ENCODE measurements at regions not wholly inside any gene's neighbourhood (a gene's known extent, or its start where the extent isn't known, plus 50 kb on each side); places are given as distances from the start of the nearest gene placed in this dataset.

GRCh38 chr10:3523309-3524050 lies 261.5 kb downstream of the KLF6 start:
- no peak for DNase-seq (ENCODE audit: low read depth in 3 of 3)

GRCh38 chr10:3516923-3517255 lies 268.1 kb downstream of the KLF6 start:
- DNase-seq (ENCODE audit: low read depth in 3 of 3), result no peak

DNA sequence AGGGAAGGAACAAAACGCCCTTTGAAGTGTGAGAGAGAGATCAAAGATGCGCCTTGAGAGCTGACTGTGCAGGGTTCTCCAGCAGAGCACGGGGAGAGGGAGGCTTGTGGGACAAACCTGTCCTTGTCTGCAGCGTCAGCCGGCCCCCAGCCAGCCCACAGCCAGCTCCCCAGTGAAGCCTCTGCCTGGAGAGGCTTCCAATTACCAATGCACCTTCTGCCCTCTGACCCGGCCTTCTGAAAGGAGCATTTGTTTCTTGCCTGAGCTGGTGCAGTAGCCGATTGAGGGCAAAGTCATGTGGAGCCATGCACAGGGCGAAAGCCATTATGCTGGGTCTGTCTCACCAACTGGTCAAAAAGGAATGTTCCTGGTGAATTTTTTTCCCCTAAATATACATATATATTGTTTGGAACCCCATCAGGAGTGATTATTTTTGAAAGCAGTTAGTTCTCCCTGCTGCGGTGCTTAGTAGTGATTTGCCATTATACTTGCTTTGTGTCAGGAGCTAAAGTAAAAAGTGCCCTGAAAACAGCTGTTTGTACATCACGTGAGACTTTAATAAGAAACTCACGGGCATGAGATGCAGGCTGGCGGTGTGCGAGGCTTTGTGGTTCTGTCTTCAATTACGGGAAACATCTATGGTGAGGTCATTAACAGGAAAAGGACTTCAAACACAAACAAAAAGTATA lies 268.6 kb downstream of the KLF6 start:
- no peak for DNase-seq (ENCODE audit: low read depth in 3 of 3)

DNA sequence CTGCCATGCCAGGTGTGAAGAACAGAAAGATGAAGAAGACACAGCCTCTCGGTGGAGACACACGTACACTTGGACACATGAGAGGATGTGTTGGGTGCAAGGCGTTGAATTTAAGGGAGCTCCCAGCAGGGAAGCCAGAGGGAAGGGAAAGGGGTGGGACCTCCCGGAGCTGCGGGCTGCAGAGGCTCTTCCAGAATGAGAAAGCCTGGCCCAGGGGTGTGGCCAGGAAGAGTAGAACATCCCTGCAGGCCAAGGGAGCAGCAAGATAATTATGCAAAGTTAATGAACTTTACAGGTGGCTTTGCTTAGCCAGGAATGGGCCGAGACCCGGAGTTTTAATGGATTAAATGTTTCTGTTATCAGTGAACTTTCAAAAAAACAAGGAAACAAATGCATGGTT lies 270.3 kb downstream of the KLF6 start:
- no peak for DNase-seq (ENCODE audit: low read depth in 3 of 3)

- DNase-seq (ENCODE audit: low read depth in 3 of 3), result no peak
These were observed 272.7 kb downstream of the KLF6 start for GRCh38 chr10:3512263-3512662.

- no peak for DNase-seq (ENCODE audit: low read depth in 3 of 3)
These were observed 273.5 kb downstream of the KLF6 start for GRCh38 chr10:3511483-3511882.

- DNase-seq (ENCODE audit: low read depth in 3 of 3), result no peak
These were observed 274.3 kb downstream of the KLF6 start for GRCh38 chr10:3510741-3511140.

DNA sequence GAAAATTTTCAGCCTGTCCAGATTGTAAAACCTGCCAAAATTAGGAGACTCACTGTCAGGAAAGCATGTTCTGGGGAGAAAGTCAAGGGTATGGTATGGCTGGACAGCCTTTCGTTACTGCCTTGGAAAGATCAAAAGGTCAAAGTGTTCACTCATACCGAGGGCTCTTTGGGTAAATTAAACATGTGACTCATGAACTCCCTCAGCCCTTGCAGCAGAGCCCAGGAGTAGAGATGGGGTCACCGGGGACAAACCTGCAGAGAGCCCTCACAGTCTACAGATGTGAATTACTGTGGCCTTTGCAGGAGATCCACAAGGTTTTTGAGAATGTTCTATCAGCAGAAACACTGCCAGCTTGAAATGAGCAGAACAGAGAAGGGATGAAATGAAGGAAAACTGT lies 275.7 kb downstream of the KLF6 start:
- DNase-seq (ENCODE audit: low read depth in 3 of 3), result no peak

- no peak for DNase-seq (ENCODE audit: low read depth in 3 of 3)
These were observed 281.7 kb downstream of the KLF6 start for GRCh38 chr10:3503299-3503698.

DNA sequence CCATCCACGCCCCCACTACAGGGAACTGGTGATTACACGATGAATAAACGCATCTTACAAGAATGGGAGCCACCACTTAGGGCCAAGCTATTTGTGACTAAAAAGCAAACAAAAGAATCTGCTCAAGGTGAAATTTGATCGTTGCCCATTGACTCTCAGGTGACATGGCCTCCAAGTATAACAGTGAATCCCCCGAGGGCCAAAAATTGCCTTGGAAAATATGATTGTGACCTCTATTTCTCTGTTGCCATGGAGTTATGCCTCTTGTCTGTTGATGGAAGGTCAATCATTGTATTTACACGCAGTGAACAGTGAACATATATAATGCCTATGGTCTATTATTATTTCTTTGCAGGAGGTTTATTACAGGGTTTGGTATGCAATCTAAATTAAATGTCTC lies 282.3 kb downstream of the KLF6 start:
- DNase-seq (ENCODE audit: low read depth in 3 of 3), result no peak

DNA sequence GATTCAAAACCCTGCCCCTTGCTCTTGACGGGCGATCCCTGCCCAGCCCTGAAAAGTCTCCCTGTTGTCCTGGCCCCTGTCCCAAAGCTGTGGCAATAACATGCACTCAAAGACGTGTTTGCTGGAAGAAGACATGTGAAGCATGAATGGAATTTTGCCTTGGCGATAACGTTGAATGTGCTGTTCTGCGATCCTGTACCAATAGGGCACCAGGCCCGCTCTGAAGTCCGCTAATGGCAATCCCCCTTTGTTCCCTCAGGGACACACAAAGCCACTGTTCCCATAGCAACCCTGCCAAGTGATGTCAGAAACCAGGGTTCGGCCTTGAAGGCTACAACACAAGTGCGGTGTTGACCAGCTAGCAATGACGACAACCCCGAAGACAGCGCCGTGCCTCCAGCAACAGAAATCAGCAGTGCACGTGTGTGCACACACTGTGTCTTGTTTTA lies 284.6 kb downstream of the KLF6 start:
- no peak for DNase-seq (ENCODE audit: low read depth in 3 of 3)

GRCh38 chr10:3499120-3499519 lies 285.9 kb downstream of the KLF6 start:
- no peak for DNase-seq (ENCODE audit: low read depth in 3 of 3)

- no peak for DNase-seq (ENCODE audit: low read depth in 3 of 3)
These were observed 287.4 kb downstream of the KLF6 start for GRCh38 chr10:3497581-3497980.

GRCh38 chr10:3496138-3496537 lies 288.9 kb downstream of the KLF6 start:
- DNase-seq (ENCODE audit: low read depth in 3 of 3), result no peak

DNA sequence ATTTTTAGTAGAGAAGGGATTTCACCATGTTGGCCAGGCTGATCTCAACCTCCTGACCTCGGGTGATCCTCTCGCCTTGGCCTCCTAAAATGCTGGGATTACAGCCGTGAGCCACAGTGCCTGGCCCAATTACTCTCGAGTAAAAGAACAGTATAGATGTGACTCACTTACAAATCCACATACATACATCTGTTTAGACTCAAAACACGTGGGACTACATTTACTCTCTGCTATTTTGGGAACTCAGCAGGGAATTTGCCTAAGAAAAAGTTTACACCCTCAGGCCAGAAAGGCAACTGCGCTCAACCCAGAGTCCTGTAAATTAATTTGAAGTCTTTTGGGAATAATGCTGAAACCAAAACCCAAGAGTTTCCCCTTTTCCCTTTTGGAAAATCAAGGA lies 289.7 kb downstream of the KLF6 start:
- no peak for DNase-seq (ENCODE audit: low read depth in 3 of 3)

DNA sequence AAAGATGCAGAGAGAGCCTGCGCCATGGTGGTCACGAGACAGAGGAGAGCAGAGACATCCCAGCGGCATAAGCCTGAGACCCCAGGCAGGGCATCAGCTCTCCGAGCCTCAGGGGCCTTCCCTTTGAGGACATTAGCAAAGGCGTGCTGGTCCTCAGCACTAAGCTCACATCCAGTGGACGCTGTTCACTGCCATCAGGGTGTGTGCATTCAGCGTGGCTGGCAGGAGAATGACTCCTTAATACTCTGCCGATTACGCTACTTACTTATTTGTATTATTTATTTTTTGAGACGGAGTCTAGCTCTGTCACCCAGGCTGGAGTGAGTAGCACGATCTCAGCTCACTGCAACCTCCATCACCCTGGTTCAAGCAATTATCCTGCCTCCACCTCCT lies 290.2 kb downstream of the KLF6 start:
- DNase-seq (ENCODE audit: low read depth in 3 of 3), result no peak

DNA sequence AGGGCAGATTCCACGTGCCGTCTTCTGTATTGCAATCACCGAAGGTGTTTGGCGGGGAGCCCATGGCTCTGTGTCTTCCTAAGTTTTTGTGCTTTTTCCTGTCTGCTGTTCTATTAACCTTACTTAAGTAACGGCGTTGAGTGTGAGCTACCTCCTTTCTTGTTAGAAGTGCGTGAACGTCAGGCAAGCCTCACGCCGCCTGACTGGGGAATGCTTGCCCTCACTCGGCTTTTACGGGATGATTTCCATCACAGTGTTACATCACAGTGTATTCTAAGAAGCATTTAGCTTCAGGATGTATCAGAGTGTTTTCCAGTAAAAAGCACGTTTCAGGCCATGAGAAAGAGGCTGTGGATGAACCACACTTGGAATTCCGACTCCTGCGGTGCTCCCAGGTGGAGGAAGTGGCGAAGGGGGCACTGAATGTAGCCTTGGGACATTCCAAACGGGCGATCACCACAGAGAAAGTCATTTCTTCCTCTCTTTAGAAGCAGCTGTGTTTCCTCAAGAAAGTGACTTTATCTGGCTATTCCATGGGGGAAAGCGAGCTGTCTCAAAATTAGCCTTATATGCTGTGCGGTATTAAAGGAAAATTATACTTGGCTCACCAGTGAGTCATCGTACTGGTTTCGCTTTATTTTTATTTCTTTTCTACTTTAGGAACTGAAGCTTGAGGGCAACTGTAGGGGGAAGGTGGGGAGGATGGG lies 290.7 kb downstream of the KLF6 start:
- no peak for DNase-seq (ENCODE audit: low read depth in 3 of 3)

DNA sequence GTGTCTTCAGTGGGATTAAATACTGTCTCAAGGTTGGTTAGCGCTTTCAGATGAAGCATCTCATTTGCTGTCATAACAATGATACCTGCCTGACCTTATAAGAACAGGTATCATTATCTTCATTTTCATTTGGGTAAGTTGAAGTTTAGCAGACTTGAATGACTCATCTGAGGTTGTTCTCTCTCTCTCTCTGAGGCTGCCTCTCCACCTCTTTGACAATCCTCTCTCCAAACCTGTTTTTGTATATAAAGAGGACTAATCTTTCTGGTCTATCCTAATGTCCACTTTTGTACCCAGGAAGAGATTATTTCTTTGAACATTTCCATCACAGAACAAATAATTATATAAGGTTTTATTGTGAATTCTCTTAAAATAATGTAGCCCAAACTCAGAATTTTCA lies 291.4 kb downstream of the KLF6 start:
- DNase-seq (ENCODE audit: low read depth in 3 of 3), result no peak

GRCh38 chr10:3491571-3491970 lies 293.4 kb downstream of the KLF6 start:
- DNase-seq (ENCODE audit: low read depth in 3 of 3), result no peak

DNA sequence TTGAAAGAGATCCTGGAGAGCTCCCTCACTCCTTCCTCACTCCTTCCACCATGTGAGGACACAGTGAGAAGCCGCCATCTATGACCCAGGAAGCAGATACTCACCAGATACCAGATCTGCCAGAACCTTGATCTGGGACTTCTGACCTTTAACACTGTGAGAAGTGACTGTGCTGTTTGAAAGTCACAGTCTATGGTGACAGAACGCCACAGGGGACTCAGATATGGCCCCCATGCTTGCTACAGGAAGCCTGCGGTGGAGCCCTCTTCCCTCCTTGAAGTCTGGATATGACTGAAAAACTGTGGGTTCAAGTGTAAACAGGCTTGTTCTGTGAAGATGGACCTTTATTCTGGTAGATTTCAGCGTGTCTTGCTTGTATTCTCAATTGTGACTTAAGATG lies 297.8 kb downstream of the KLF6 start:
- no peak for DNase-seq (ENCODE audit: low read depth in 3 of 3)

DNA sequence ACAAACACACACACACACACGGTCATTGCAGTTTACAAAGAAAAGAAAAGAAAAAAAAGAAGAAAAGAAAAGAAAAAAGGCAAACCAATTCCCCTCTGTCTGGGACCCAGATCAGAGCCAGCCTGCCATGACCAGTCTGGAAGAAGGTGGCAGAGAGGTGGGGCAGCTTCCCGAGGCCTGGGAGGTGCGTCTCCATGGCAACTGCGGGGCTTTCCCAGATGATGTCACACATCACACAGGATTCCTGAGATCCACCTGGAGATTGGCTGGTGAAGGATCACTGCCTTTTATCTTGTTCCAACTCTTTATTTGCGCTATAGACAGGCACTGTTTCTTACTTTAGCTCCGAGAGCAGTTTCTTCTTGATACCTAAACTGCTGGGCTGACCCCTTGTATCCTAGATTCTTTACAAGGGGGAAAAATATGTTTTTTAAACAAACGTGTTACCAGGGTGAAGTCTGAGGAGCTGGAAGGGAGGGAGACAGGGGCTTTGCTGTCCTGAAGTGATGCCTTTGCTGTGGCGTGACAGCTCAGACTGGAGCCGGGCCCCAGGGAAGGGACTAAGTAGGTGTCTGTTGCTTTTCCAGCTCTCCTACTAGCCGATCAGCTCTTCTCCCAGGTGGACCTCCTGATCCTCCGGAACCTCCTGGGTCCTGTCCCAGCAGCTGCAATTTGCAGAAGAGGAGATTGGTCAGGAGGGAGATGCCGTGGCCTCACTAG lies 298.5 kb downstream of the KLF6 start:
- no peak for DNase-seq (ENCODE audit: low read depth in 3 of 3)

DNA sequence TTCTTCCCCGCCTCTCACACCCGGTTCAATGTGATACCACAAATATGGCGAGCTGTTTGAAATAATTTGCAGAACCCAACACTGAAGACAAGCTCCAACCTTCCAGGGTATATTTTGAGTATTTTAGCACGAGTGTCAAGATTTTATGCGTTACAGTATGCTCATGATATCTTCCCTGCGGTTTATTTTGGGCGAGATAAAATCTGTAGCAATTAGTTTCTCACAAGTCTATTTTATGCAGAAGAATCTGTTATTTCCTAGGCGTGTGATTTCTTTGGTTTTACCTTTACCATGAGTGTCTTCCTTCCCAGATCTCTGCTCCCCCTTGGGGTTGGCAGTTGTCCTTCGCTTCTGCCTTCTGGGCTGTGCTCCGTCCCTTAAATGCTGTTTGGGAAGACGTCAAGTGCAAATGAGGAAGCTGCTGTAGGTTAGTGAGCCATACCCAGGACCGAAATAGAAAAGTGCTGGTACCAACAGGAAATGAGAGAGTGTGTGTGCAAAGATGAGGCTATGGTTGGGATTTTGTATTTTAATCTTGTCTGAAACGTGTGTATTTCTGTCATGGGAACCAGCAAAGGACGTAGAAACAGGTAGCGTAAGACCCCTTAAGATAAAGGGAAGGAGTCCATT lies 299.8 kb downstream of the KLF6 start:
- DNase-seq (ENCODE audit: low read depth in 3 of 3), result no peak

All from stimulated activated CD4-positive, alpha-beta T cell treated with anti-CD3 and anti-CD28 coated beads, TNF-alpha, amount 100 ng/mL, for 48 hours (primary cell).